ENCODE measurements at regions not wholly inside any gene's neighbourhood (a gene's known extent, or its start where the extent isn't known, plus 50 kb on each side); places are given as distances from the start of the nearest gene placed in this dataset.

GRCh38 chr2:35314049-35314448 lies 1041.5 kb upstream of the CRIM1 start:
- intact Hi-C loops (cut with DNase I), result no loop called here
- Histone ChIP-seq H3K4me1 (ENCODE audit: control insufficient read depth, insufficient read depth, low read length) (no peaks in the 10 kb centered on the region), H3K27me3 (ENCODE audit: control insufficient read depth, insufficient read depth) (no peaks in the 10 kb centered on the region), H3K9me3 (ENCODE audit: control insufficient read depth, low read length) (no peaks in the 10 kb centered on the region), H3K27ac (ENCODE audit: low read length) (no peak overlapping the region), H3K4me3 (ENCODE audit: low read length) (no peak overlapping the region)
- no peak for ATAC-seq
- no peak for DNase-seq
- 36% methylated on average over 1 of the region's 1 CpG for WGBS

- 88% methylated on average over 1 of the region's 1 CpG for WGBS
- DNase-seq, result no peak
- no peak for ATAC-seq
- H3K4me3 ChIP-seq (ENCODE audit: low read length), result no peak overlapping the region
- intact Hi-C loops (cut with DNase I), result no loop called here
- H3K27me3 ChIP-seq (ENCODE audit: control insufficient read depth, insufficient read depth), result no peaks in the 10 kb centered on the region
- H3K9me3 ChIP-seq (ENCODE audit: control insufficient read depth, low read length), result no peaks in the 10 kb centered on the region
- H3K27ac ChIP-seq (ENCODE audit: low read length), result no peak overlapping the region
- no peaks in the 10 kb centered on the region for H3K4me1 ChIP-seq (ENCODE audit: control insufficient read depth, insufficient read depth, low read length)
Observed at GRCh38 chr2:35301369-35301768, 1054.2 kb upstream of the CRIM1 start.

- no peak overlapping the region for H3K4me3 ChIP-seq (ENCODE audit: low read length)
- H3K9me3 ChIP-seq (ENCODE audit: control insufficient read depth, low read length), result no peaks in the 10 kb centered on the region
- H3K27ac ChIP-seq (ENCODE audit: low read length), result no peak overlapping the region
- intact Hi-C loops (cut with DNase I), result no loop called here
- WGBS, result 41% methylated on average over 4 of the region's 4 CpGs
- DNase-seq (peak; percentile 46 to 55 (median 54)), ATAC-seq (peak; percentile 90 to 92)
- no peaks in the 10 kb centered on the region for H3K27me3 ChIP-seq (ENCODE audit: control insufficient read depth, insufficient read depth)
- H3K4me1 ChIP-seq (ENCODE audit: control insufficient read depth, insufficient read depth, low read length), result no peaks in the 10 kb centered on the region
Observed at GRCh38 chr2:35298493-35298892, 1057.1 kb upstream of the CRIM1 start.

- DNase-seq (no peak), ATAC-seq (no peak)
- no peak overlapping the region for H3K4me3 ChIP-seq (ENCODE audit: low read length)
- H3K27me3 ChIP-seq (ENCODE audit: control insufficient read depth, insufficient read depth), result no peaks in the 10 kb centered on the region
- no peaks in the 10 kb centered on the region for H3K9me3 ChIP-seq (ENCODE audit: control insufficient read depth, low read length)
- no peaks in the 10 kb centered on the region for H3K4me1 ChIP-seq (ENCODE audit: control insufficient read depth, insufficient read depth, low read length)
- no peak overlapping the region for H3K27ac ChIP-seq (ENCODE audit: low read length)
- intact Hi-C loops (cut with DNase I), result no loop called here
- 88% methylated on average over 4 of the region's 4 CpGs for WGBS
Observed at GRCh38 chr2:35297403-35297802, 1058.2 kb upstream of the CRIM1 start.

- WGBS, result 76% methylated on average over 7 of the region's 7 CpGs
- intact Hi-C loops (cut with DNase I), result no loop called here
- H3K4me1 ChIP-seq (ENCODE audit: control insufficient read depth, insufficient read depth, low read length), result no peaks in the 10 kb centered on the region
- H3K27me3 ChIP-seq (ENCODE audit: control insufficient read depth, insufficient read depth), result no peaks in the 10 kb centered on the region
- no peak overlapping the region for H3K27ac ChIP-seq (ENCODE audit: low read length)
- no peak for ATAC-seq
- no peak overlapping the region for H3K4me3 ChIP-seq (ENCODE audit: low read length)
- no peaks in the 10 kb centered on the region for H3K9me3 ChIP-seq (ENCODE audit: control insufficient read depth, low read length)
- no peak for DNase-seq
Observed at GRCh38 chr2:35294636-35295263, 1060.8 kb upstream of the CRIM1 start.

- Histone ChIP-seq H3K4me1 (ENCODE audit: control insufficient read depth, insufficient read depth, low read length) (no peaks in the 10 kb centered on the region), H3K27me3 (ENCODE audit: control insufficient read depth, insufficient read depth) (no peaks in the 10 kb centered on the region), H3K9me3 (ENCODE audit: control insufficient read depth, low read length) (no peaks in the 10 kb centered on the region), H3K4me3 (ENCODE audit: low read length) (no peak overlapping the region), H3K27ac (ENCODE audit: low read length) (no peak overlapping the region)
- intact Hi-C loops (cut with DNase I), result no loop called here
- 58% methylated on average over 2 of the region's 2 CpGs for WGBS
- ATAC-seq (no peak), DNase-seq (no peak)
Observed at GRCh38 chr2:35293261-35293660, 1062.3 kb upstream of the CRIM1 start.

GRCh38 chr2:35292199-35292598 lies 1063.4 kb upstream of the CRIM1 start:
- 53% methylated on average over 2 of the region's 2 CpGs for WGBS

GRCh38 chr2:35281702-35282101 lies 1073.9 kb upstream of the CRIM1 start:
- Histone ChIP-seq H3K27ac (ENCODE audit: low read length) (no peak overlapping the region), H3K4me3 (ENCODE audit: low read length) (no peak overlapping the region), H3K4me1 (ENCODE audit: control insufficient read depth, insufficient read depth, low read length) (no peaks in the 10 kb centered on the region), H3K27me3 (ENCODE audit: control insufficient read depth, insufficient read depth) (no peaks in the 10 kb centered on the region), H3K9me3 (ENCODE audit: control insufficient read depth, low read length) (no peaks in the 10 kb centered on the region)
- no peak for DNase-seq
- WGBS, result 91% methylated on average over 3 of the region's 3 CpGs
- no peak for ATAC-seq
- intact Hi-C loops (cut with DNase I), result no loop called here

More at GRCh38 chr2:35292199-35292598, 1063.4 kb upstream of the CRIM1 start:
- intact Hi-C loops (cut with DNase I), result no loop called here
- H3K27me3 ChIP-seq (ENCODE audit: control insufficient read depth, insufficient read depth), result no peaks in the 10 kb centered on the region
- DNase-seq (no peak), ATAC-seq (no peak)
- H3K27ac ChIP-seq (ENCODE audit: low read length), result no peak overlapping the region
- H3K4me1 ChIP-seq (ENCODE audit: control insufficient read depth, insufficient read depth, low read length), result no peaks in the 10 kb centered on the region
- no peaks in the 10 kb centered on the region for H3K9me3 ChIP-seq (ENCODE audit: control insufficient read depth, low read length)
- no peak overlapping the region for H3K4me3 ChIP-seq (ENCODE audit: low read length)

GRCh38 chr2:35255826-35256225 lies 1099.8 kb upstream of the CRIM1 start:
- Histone ChIP-seq H3K4me3 (ENCODE audit: low read length) (no peak overlapping the region), H3K27ac (ENCODE audit: low read length) (no peak overlapping the region), H3K9me3 (ENCODE audit: control insufficient read depth, low read length) (no peaks in the 10 kb centered on the region), H3K4me1 (ENCODE audit: control insufficient read depth, insufficient read depth, low read length) (no peaks in the 10 kb centered on the region), H3K27me3 (ENCODE audit: control insufficient read depth, insufficient read depth) (no peaks in the 10 kb centered on the region)
- no peak for ATAC-seq
- intact Hi-C loops (cut with DNase I), result no loop called here
- DNase-seq, result no peak

- H3K4me1 ChIP-seq (ENCODE audit: control insufficient read depth, insufficient read depth, low read length), result no peaks in the 10 kb centered on the region
- H3K27me3 ChIP-seq (ENCODE audit: control insufficient read depth, insufficient read depth), result no peaks in the 10 kb centered on the region
- no peak overlapping the region for H3K4me3 ChIP-seq (ENCODE audit: low read length)
- intact Hi-C loops (cut with DNase I), result no loop called here
- ATAC-seq (no peak), DNase-seq (no peak)
- H3K9me3 ChIP-seq (ENCODE audit: control insufficient read depth, low read length), result no peaks in the 10 kb centered on the region
- WGBS, result 77% methylated on average over 3 of the region's 3 CpGs
- no peak overlapping the region for H3K27ac ChIP-seq (ENCODE audit: low read length)
Observed at GRCh38 chr2:35251156-35251555, 1104.4 kb upstream of the CRIM1 start.

- no peak overlapping the region for H3K27ac ChIP-seq (ENCODE audit: low read length)
- DNase-seq (no peak), ATAC-seq (no peak)
- H3K9me3 ChIP-seq (ENCODE audit: control insufficient read depth, low read length), result no peaks in the 10 kb centered on the region
- no peaks in the 10 kb centered on the region for H3K27me3 ChIP-seq (ENCODE audit: control insufficient read depth, insufficient read depth)
- H3K4me1 ChIP-seq (ENCODE audit: control insufficient read depth, insufficient read depth, low read length), result no peaks in the 10 kb centered on the region
- no peak overlapping the region for H3K4me3 ChIP-seq (ENCODE audit: low read length)
- 75% methylated on average over 2 of the region's 2 CpGs for WGBS
- intact Hi-C loops (cut with DNase I), result no loop called here
Observed at GRCh38 chr2:35246702-35247101, 1108.9 kb upstream of the CRIM1 start.

GRCh38 chr2:35228584-35228983 lies 1127.0 kb upstream of the CRIM1 start:
- 27% methylated on average over 2 of the region's 2 CpGs for WGBS
- Histone ChIP-seq H3K27ac (ENCODE audit: low read length) (no peak overlapping the region), H3K9me3 (ENCODE audit: control insufficient read depth, low read length) (peaks cover 3% of the 10 kb centered on the region), H3K27me3 (ENCODE audit: control insufficient read depth, insufficient read depth) (no peaks in the 10 kb centered on the region), H3K4me3 (ENCODE audit: low read length) (no peak overlapping the region), H3K4me1 (ENCODE audit: control insufficient read depth, insufficient read depth, low read length) (no peaks in the 10 kb centered on the region)
- intact Hi-C loops (cut with DNase I), result no loop called here
- DNase-seq (no peak), ATAC-seq (no peak)

Data from right cardiac atrium (tissue), 5 donors.